SU-DHL-6 (cell line): ENCODE measurements at regions not wholly inside any gene's neighbourhood (a gene's known extent, or its start where the extent isn't known, plus 50 kb on each side); places are given as distances from the start of the nearest gene placed in this dataset.

ENCODE experiments used
- H2AFZ ChIP-seq: fragments of 200-600 bp; sonication (generic); 2 replicates; pipeline ENCODE4 v1.6.1; 2014; ENCODE audit warnings: low read depth, mild to moderate bottlenecking, moderate library complexity, mixed read lengths, antibody characterized with exemption, low read length; ENCODE audit not compliant: severe bottlenecking
- H3F3A ChIP-seq: fragments of 200-600 bp; shearing (Covaris generic); 2 replicates; pipeline ENCODE4 v1.6.0; 2016; ENCODE audit warnings: antibody characterized with exemption, mild to moderate bottlenecking; ENCODE audit not compliant: insufficient read depth
- H3K27ac ChIP-seq: fragments of 200-600 bp; sonication (generic); 2 replicates; pipeline ENCODE4 v1.5.1; 2016; ENCODE audit warnings: low read depth, mild to moderate bottlenecking, low read length, moderate library complexity, mixed read lengths
- H3K27me3 ChIP-seq: fragments of 200-600 bp; sonication (generic), shearing (Covaris generic); 2 replicates; pipeline ENCODE4 v1.6.0; 2014; ENCODE audit warnings: mild to moderate bottlenecking, low read length
- H3K36me3 ChIP-seq: fragments of 200-600 bp; sonication (generic); 2 replicates; pipeline ENCODE4 v1.6.1; 2014; ENCODE audit warnings: mild to moderate bottlenecking, low read length, mixed read lengths
- H3K4me2 ChIP-seq: fragments of 300-600, 200-600 bp; shearing (Covaris generic), sonication (generic); 2 replicates; pipeline ENCODE4 v1.6.0; 2014; ENCODE audit warnings: low read length, low read depth, mild to moderate bottlenecking; ENCODE audit not compliant: poor library complexity, severe bottlenecking
- H3K4me3 ChIP-seq: fragments of 200-600 bp; sonication (generic); 2 replicates; pipeline ENCODE4 v1.5.1; 2014; ENCODE audit warnings: antibody characterized with exemption, low read length, mild to moderate bottlenecking, mixed read lengths; ENCODE audit not compliant: insufficient read depth, poor library complexity, severe bottlenecking
- H3K79me2 ChIP-seq: fragments of 200-600 bp; sonication (generic); 2 replicates; pipeline ENCODE4 v1.6.1; 2014; ENCODE audit warnings: mild to moderate bottlenecking, low read length, moderate library complexity; ENCODE audit not compliant: insufficient read depth
- H3K9ac ChIP-seq: fragments of 200-600 bp; sonication (generic); 2 replicates; pipeline ENCODE4 v1.7.0; 2014; ENCODE audit warnings: mild to moderate bottlenecking, low read length
- H3K9me2 ChIP-seq: fragments of 200-600 bp; sonication (generic); replicated peaks from 2 replicates; pipeline ENCODE4 v1.6.1; 2014; ENCODE audit warnings: low read length; ENCODE audit not compliant: insufficient read depth
- H3K9me3 ChIP-seq: fragments of 200-600 bp; sonication (generic); 2 replicates; pipeline ENCODE4 v1.6.1; 2014; ENCODE audit warnings: low read length, mixed read lengths; ENCODE audit not compliant: insufficient read depth
- H4K20me1 ChIP-seq: fragments of 200-600 bp; sonication (generic); 2 replicates; pipeline ENCODE4 v1.6.1; 2014; ENCODE audit warnings: low read depth, mild to moderate bottlenecking, antibody characterized with exemption, low read length, moderate library complexity, mixed read lengths
- EZH2phosphoT487 ChIP-seq: fragments of 200-600 bp; sonication (generic), shearing (Covaris generic); conservative IDR thresholded peaks from 2 replicates; pipeline ENCODE4 v1.6.1; 2018; ENCODE audit warnings: mild to moderate bottlenecking, antibody characterized with exemption, low read length, moderate library complexity, mixed read lengths
- TF ChIP-seq, protein P1 (sequence below): fragments of 200-600 bp; sonication (generic); IDR thresholded peaks from one replicate; pipeline ENCODE4 v1.5.1; 2017; ENCODE audit warnings: antibody characterized with exemption, mild to moderate bottlenecking, low read length, moderate library complexity; ENCODE audit not compliant: insufficient read depth, poor library complexity, severe bottlenecking

DNA sequence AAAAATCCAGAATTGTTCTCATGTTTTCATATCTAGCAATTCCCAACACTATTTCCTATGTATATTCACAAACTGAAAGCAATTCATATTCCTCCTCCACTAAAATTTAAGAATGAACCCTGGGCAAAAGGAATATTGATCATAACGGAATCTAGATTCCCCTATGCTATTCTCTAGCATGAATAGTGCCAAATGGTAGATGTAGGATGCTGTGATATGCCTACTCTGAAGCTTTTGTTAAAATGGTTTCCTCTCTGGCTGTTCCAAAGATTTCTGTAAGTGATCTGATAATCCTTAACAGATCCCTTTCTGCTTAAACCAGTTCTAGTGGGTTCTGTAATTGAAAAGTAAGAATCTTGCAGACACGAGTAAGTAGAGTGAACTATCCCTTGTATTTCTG, 298.0 kb upstream of the TANK start:
- Histone ChIP-seq H3K79me2 (no peaks in the 10 kb centered on the region), H3F3A (no peaks in the 10 kb centered on the region)

DNA sequence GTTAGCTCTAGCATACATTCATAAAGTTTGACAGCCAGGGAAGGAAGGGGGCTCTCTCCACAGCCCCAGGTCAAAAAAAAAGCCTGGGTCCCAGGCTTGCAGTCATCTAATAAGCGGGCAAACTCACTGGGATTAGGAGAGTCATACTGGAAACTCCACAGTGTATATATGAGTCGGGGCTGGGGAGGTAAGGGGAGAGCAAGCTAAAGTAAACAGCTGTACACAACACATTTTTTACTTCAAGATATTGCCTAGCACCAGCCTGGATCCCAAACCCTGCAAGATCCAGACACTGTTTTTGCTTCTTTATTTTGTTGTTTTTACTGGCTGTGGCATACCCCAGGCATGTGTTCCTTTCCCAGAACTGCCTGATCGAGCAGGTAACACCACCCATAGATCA, 291.3 kb upstream of the TANK start:
- Histone ChIP-seq H3K9me2 (no peaks in the 10 kb centered on the region; the same call in 1 of the 2 replicates), H3K4me2 (no peak overlapping the region), H2AFZ (no peak overlapping the region), H3F3A (no peaks in the 10 kb centered on the region), H3K79me2 (no peaks in the 10 kb centered on the region), H3K4me3 (no peak overlapping the region), H3K27me3 (no peaks in the 10 kb centered on the region), H3K9me3 (no peaks in the 10 kb centered on the region), H3K36me3 (no peaks in the 10 kb centered on the region), H3K9ac (no peak overlapping the region), H4K20me1 (no peaks in the 10 kb centered on the region), H3K27ac (no peak overlapping the region)
- TF ChIP-seq, protein P1, sequence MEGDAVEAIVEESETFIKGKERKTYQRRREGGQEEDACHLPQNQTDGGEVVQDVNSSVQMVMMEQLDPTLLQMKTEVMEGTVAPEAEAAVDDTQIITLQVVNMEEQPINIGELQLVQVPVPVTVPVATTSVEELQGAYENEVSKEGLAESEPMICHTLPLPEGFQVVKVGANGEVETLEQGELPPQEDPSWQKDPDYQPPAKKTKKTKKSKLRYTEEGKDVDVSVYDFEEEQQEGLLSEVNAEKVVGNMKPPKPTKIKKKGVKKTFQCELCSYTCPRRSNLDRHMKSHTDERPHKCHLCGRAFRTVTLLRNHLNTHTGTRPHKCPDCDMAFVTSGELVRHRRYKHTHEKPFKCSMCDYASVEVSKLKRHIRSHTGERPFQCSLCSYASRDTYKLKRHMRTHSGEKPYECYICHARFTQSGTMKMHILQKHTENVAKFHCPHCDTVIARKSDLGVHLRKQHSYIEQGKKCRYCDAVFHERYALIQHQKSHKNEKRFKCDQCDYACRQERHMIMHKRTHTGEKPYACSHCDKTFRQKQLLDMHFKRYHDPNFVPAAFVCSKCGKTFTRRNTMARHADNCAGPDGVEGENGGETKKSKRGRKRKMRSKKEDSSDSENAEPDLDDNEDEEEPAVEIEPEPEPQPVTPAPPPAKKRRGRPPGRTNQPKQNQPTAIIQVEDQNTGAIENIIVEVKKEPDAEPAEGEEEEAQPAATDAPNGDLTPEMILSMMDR: no peak
- no peak for TF ChIP-seq EZH2phosphoT487

More for the DNA sequence above, 298.0 kb upstream of the TANK start:
- no peaks in the 10 kb centered on the region for H3K9me3 ChIP-seq
- H3K9ac ChIP-seq: no peak overlapping the region
- no peak overlapping the region for H3K27ac ChIP-seq
- no peaks in the 10 kb centered on the region for H3K36me3 ChIP-seq
- H4K20me1 ChIP-seq: no peaks in the 10 kb centered on the region
- H3K9me2 ChIP-seq: no peaks in the 10 kb centered on the region
- no peak overlapping the region for H3K4me2 ChIP-seq
- TF ChIP-seq EZH2phosphoT487: no peak
- TF ChIP-seq, protein P1: no peak
- H3K27me3 ChIP-seq: no peaks in the 10 kb centered on the region
- H3K4me3 ChIP-seq: no peak overlapping the region
- H2AFZ ChIP-seq: no peak overlapping the region

DNA sequence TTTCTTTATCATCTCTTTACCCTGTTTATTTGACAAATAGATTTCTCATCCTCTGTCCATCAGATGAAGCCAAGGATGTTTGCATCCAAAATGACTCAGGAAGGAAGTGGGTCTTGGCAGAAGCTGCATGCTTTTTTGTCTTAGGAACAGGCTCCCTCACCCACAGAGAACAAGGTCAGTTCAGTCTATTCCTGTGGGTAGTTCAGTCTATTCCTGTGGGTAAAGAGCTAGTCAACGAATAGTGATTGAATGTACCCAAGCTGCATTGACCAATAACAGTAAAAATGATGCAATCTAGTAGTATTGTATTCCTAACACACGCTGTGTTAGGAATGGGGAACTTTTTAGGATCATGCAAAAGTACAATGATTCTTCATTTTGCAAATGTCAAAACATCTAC, 290.8 kb upstream of the TANK start:
- H4K20me1 ChIP-seq: no peaks in the 10 kb centered on the region
- H3F3A ChIP-seq: no peaks in the 10 kb centered on the region
- H3K36me3 ChIP-seq: no peaks in the 10 kb centered on the region
- no peak overlapping the region for H3K4me3 ChIP-seq
- H2AFZ ChIP-seq: no peak overlapping the region
- H3K27me3 ChIP-seq: no peaks in the 10 kb centered on the region
- H3K79me2 ChIP-seq: no peaks in the 10 kb centered on the region
- TF ChIP-seq, protein P1: no peak
- TF ChIP-seq EZH2phosphoT487: no peak
- no peaks in the 10 kb centered on the region for H3K9me3 ChIP-seq
- no peak overlapping the region for H3K27ac ChIP-seq
- H3K4me2 ChIP-seq: no peak overlapping the region
- H3K9me2 ChIP-seq: no peaks in the 10 kb centered on the region; the same call in 1 of the 2 replicates
- H3K9ac ChIP-seq: no peak overlapping the region
